GM19324 (cell line): ENCODE measurements at regions not wholly inside any gene's neighbourhood (a gene's known extent, or its start where the extent isn't known, plus 50 kb on each side); places are given as distances from the start of the nearest gene placed in this dataset.
"Not testable (repeated sequence)": the region's sequence is repeated elsewhere in the genome, so short reads cannot be mapped to it uniquely, and the experiment has no call there.

Experiments
- ATAC-seq: cut with Tn5 transposase; IDR thresholded peaks from one replicate; pipeline ENCODE4 v1.9.1; 2021; ENCODE audit warnings: mild to moderate bottlenecking, moderate library complexity; ENCODE audit not compliant: unreplicated experiment, low FRiP score

- ATAC-seq = no peak
Measured at GRCh38 chrX:106220177-106220576, 52.1 kb downstream of the PWWP3B start.

- ATAC-seq = no peak
Measured at GRCh38 chrX:106243376-106243775, 75.3 kb downstream of the PWWP3B start.

GRCh38 chrX:106246511-106246910 lies 78.4 kb downstream of the PWWP3B start:
- ATAC-seq = no peak

GRCh38 chrX:106247162-106247561 lies 79.1 kb downstream of the PWWP3B start:
- ATAC-seq = no peak

GRCh38 chrX:106249706-106250379 lies 81.7 kb downstream of the PWWP3B start:
- ATAC-seq = no peak

- no peak for ATAC-seq
Measured at GRCh38 chrX:106263817-106264216, 95.7 kb downstream of the PWWP3B start.

- not testable (repeated sequence) for ATAC-seq
Measured at GRCh38 chrX:106273947-106274587, 106.0 kb downstream of the PWWP3B start.

- not testable (repeated sequence) for ATAC-seq
Measured at GRCh38 chrX:106275172-106275571, 107.1 kb downstream of the PWWP3B start.

GRCh38 chrX:106278951-106279350 lies 110.8 kb downstream of the PWWP3B start:
- ATAC-seq = no peak

- ATAC-seq = no peak
Measured at GRCh38 chrX:106281383-106281782, 113.3 kb downstream of the PWWP3B start.

GRCh38 chrX:106283841-106284240 lies 115.7 kb downstream of the PWWP3B start:
- ATAC-seq = no peak

GRCh38 chrX:106284431-106285025 lies 116.4 kb downstream of the PWWP3B start:
- ATAC-seq = no peak

GRCh38 chrX:106286053-106286650 lies 118.0 kb downstream of the PWWP3B start:
- no peak for ATAC-seq

GRCh38 chrX:106290778-106291177 lies 122.7 kb downstream of the PWWP3B start:
- ATAC-seq = not testable (repeated sequence)

- not testable (repeated sequence) for ATAC-seq
Measured at GRCh38 chrX:106291779-106292390, 123.8 kb downstream of the PWWP3B start.

GRCh38 chrX:106300239-106300638 lies 132.1 kb downstream of the PWWP3B start:
- no peak for ATAC-seq

- ATAC-seq = no peak
Measured at GRCh38 chrX:106300656-106301055, 132.6 kb downstream of the PWWP3B start.

GRCh38 chrX:106302304-106302703 lies 134.2 kb downstream of the PWWP3B start:
- no peak for ATAC-seq

GRCh38 chrX:106306391-106306947 lies 138.4 kb downstream of the PWWP3B start:
- no peak for ATAC-seq

GRCh38 chrX:106323357-106323756 lies 155.3 kb downstream of the PWWP3B start:
- no peak for ATAC-seq

GRCh38 chrX:106331606-106332005 lies 163.5 kb downstream of the PWWP3B start:
- ATAC-seq = no peak
